Mesenchymal stem cell (in vitro differentiated cells and primary cell): ENCODE measurements at regions not wholly inside any gene's neighbourhood (a gene's known extent, or its start where the extent isn't known, plus 50 kb on each side); places are given as distances from the start of the nearest gene placed in this dataset.
"Not testable (repeated sequence)": the region's sequence is repeated elsewhere in the genome, so short reads cannot be mapped to it uniquely, and the experiment has no call there.

Source experiments
- DNase-seq: peaks from one replicate; pipeline ENCODE4 v3.0.0-alpha.2; 2013
- H2AFZ ChIP-seq: one replicate; pipeline ENCODE4 v1.6.1; 2013; ENCODE audit warnings: low read depth, mild to moderate bottlenecking, control low read depth, inconsistent platforms, low read length, moderate library complexity
- H2AK5ac ChIP-seq: 2 replicates; pipeline ENCODE4 v1.6.1; 2013; ENCODE audit warnings: low read length, moderate library complexity, mild to moderate bottlenecking, inconsistent platforms; ENCODE audit not compliant: severe bottlenecking
- H2BK120ac ChIP-seq: one replicate; pipeline ENCODE4 v1.6.1; 2013; ENCODE audit warnings: low read depth, mild to moderate bottlenecking, inconsistent platforms, low read length, moderate library complexity
- H2BK12ac ChIP-seq, 2 experiments: one replicate each; pipeline ENCODE4 v1.6.1; 2013; ENCODE audit warnings: inconsistent platforms in 2 of 2, low read length in 2 of 2, mild to moderate bottlenecking in 2 of 2, moderate library complexity in 2 of 2, control low read depth in 1 of 2
- H2BK15ac ChIP-seq: one replicate; pipeline ENCODE4 v1.6.1; 2013; ENCODE audit warnings: mild to moderate bottlenecking, low read depth, inconsistent platforms; ENCODE audit not compliant: poor library complexity, severe bottlenecking
- H2BK5ac ChIP-seq: 2 replicates; pipeline ENCODE4 v1.6.1; 2013; ENCODE audit warnings: low read depth, mild to moderate bottlenecking, low read length, control low read depth, inconsistent platforms; ENCODE audit not compliant: poor library complexity, severe bottlenecking
- H3K14ac ChIP-seq, 2 experiments: one replicate each; pipeline ENCODE4 v1.6.1; 2013; ENCODE audit warnings: inconsistent platforms in 2 of 2, low read length in 2 of 2, control low read depth in 1 of 2, mild to moderate bottlenecking in 1 of 2, moderate library complexity in 1 of 2
- H3K18ac ChIP-seq, 2 experiments: one replicate each; pipeline ENCODE4 v1.6.1; 2013; ENCODE audit warnings: inconsistent platforms in 2 of 2, low read length in 2 of 2, control low read depth in 1 of 2, low read depth in 1 of 2, mild to moderate bottlenecking in 1 of 2
- H3K23ac ChIP-seq, 2 experiments: one replicate each; pipeline ENCODE4 v1.6.1; 2013; ENCODE audit warnings: inconsistent platforms in 2 of 2, low read length in 2 of 2, mild to moderate bottlenecking in 2 of 2, moderate library complexity in 2 of 2, control low read depth in 1 of 2
- H3K27ac ChIP-seq: 2 replicates; pipeline ENCODE4 v1.5.1; 2013; ENCODE audit warnings: mild to moderate bottlenecking, moderate library complexity, low read length, control low read depth, inconsistent platforms; ENCODE audit not compliant: poor library complexity, severe bottlenecking
- H3K27me3 ChIP-seq, 2 experiments: 2 replicates each; pipeline versions ENCODE4 v1.6.1 to v1.7.0; 2013; ENCODE audit warnings: low read length in 2 of 2, mild to moderate bottlenecking in 2 of 2, moderate library complexity in 2 of 2, control low read depth in 1 of 2, inconsistent platforms in 1 of 2; ENCODE audit not compliant: control insufficient read depth in 1 of 2, insufficient read depth in 1 of 2
- H3K36me3 ChIP-seq, 2 experiments: 2 replicates each; pipeline versions ENCODE4 v1.6.1 to v1.7.0; 2013; ENCODE audit warnings: low read length in 2 of 2, control low read depth in 1 of 2, inconsistent platforms in 1 of 2, low read depth in 1 of 2, mild to moderate bottlenecking in 1 of 2; ENCODE audit not compliant: insufficient read depth in 2 of 2, control insufficient read depth in 1 of 2
- H3K4ac ChIP-seq, 2 experiments: one replicate each; pipeline ENCODE4 v1.6.1; 2013; ENCODE audit warnings: inconsistent platforms in 2 of 2, low read length in 2 of 2, mild to moderate bottlenecking in 2 of 2, moderate library complexity in 2 of 2, control low read depth in 1 of 2, low read depth in 1 of 2
- H3K4me1 ChIP-seq: 2 replicates; pipeline ENCODE4 v1.6.1; 2013; ENCODE audit warnings: low read depth, low read length, control low read depth; ENCODE audit not compliant: control insufficient read depth, insufficient read depth
- H3K4me2 ChIP-seq: 2 replicates; pipeline ENCODE4 v1.6.1; 2013; ENCODE audit warnings: low read length, mild to moderate bottlenecking, inconsistent platforms; ENCODE audit not compliant: poor library complexity, severe bottlenecking
- H3K4me3 ChIP-seq, 2 experiments: 2 replicates each; pipeline versions ENCODE4 v1.5.1 to v1.7.0; 2013; ENCODE audit warnings: low read length in 2 of 2, mild to moderate bottlenecking in 2 of 2, control low read depth in 1 of 2, low read depth in 1 of 2; ENCODE audit not compliant: insufficient read depth in 1 of 2
- H3K79me1 ChIP-seq: replicated peaks from 2 replicates; pipeline ENCODE4 v1.6.1; 2013; ENCODE audit warnings: mild to moderate bottlenecking, control low read depth, low read length, inconsistent platforms; ENCODE audit not compliant: poor library complexity, severe bottlenecking
- H3K9ac ChIP-seq: 2 replicates; pipeline ENCODE4 v1.7.0; 2013; ENCODE audit warnings: mild to moderate bottlenecking, low read length, moderate library complexity
- H3K9me3 ChIP-seq: 2 replicates; pipeline ENCODE4 v1.7.0; 2013; ENCODE audit warnings: mild to moderate bottlenecking, low read length; ENCODE audit not compliant: control insufficient read depth
- H4K8ac ChIP-seq: one replicate; pipeline ENCODE4 v1.6.1; 2013; ENCODE audit warnings: inconsistent platforms, mild to moderate bottlenecking, low read length, moderate library complexity
- H4K91ac ChIP-seq: one replicate; pipeline ENCODE4 v1.6.1; 2013; ENCODE audit warnings: mild to moderate bottlenecking, low read length, inconsistent platforms
- WGBS: methylation state at CpG from one replicate; pipeline ENCODE4 v1.1.7; 2013; ENCODE audit warnings: mixed read lengths; 5-methylcytosine and 5-hydroxymethylcytosine counted together

GRCh38 chr10:127676430-127676829, 60.6 kb upstream of the FOXI2 start:
- H2BK120ac ChIP-seq: not testable (repeated sequence)

DNA sequence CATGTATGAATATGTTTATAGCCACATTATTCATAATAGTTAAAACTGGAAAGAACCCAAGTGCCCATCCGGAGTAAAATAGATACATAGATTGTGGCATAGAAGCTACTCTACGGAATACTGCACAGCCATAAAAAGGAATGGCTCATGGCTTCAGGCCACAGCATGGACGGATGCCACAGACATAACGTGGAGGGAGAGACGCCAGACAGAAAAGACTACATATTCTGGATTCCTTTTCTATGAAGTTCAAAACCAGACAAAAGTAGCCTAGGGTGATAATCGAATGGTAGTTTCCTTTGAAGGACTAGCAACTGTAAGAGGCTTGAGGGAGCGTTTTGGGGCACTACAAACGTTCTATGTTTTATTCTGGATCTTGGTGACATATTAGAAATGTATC, 58.9 kb upstream of the FOXI2 start:
- no peak overlapping the region for H3K27ac ChIP-seq
- 78% methylated on average over 6 of the region's 8 CpGs for WGBS
- no peak overlapping the region for H2AK5ac ChIP-seq

More at GRCh38 chr10:127676430-127676829, 60.6 kb upstream of the FOXI2 start:
- H2AFZ ChIP-seq, DNase-seq, H3K14ac ChIP-seq, H4K8ac ChIP-seq, H2BK5ac ChIP-seq, H3K18ac ChIP-seq, H3K4me2 ChIP-seq, H3K79me1 ChIP-seq, H3K9me3 ChIP-seq, H2BK15ac ChIP-seq, H3K9ac ChIP-seq, H2BK12ac ChIP-seq, H3K4ac ChIP-seq, H3K27me3 ChIP-seq, H4K91ac ChIP-seq, H3K4me1 ChIP-seq, H2AK5ac ChIP-seq, H3K4me3 ChIP-seq, H3K36me3 ChIP-seq, H3K23ac ChIP-seq, H3K27ac ChIP-seq: not testable (repeated sequence)
- 63% methylated on average over 2 of the region's 3 CpGs for WGBS

GRCh38 chr10:127679642-127680255, 57.2 kb upstream of the FOXI2 start:
- Histone ChIP-seq H3K4ac (no peak overlapping the region), H4K91ac (no peak overlapping the region), H3K27me3 (peaks cover 0 to 2% of the 10 kb centered on the region in 2 experiments), H3K4me2 (no peak overlapping the region), H2BK120ac (no peak overlapping the region), H2BK5ac (no peak overlapping the region), H3K79me1 (no peaks in the 10 kb centered on the region), H2BK15ac (no peak overlapping the region), H3K36me3 (no peaks in the 10 kb centered on the region), H2BK12ac (no peak overlapping the region), H2AK5ac (no peak overlapping the region), H4K8ac (no peak overlapping the region), H3K4me3 (no peak overlapping the region), H3K23ac (no peak overlapping the region), H3K9me3 (no peaks in the 10 kb centered on the region), H3K14ac (no peak overlapping the region), H3K18ac (no peak overlapping the region), H2AFZ (no peak overlapping the region), H3K27ac (no peak overlapping the region), H3K9ac (no peak overlapping the region), H3K4me1 (no peaks in the 10 kb centered on the region)
- DNase-seq: no peak
- WGBS: 60% methylated on average over 3 of the region's 3 CpGs

More for the DNA sequence above, 58.9 kb upstream of the FOXI2 start:
- Histone ChIP-seq H3K79me1 (no peaks in the 10 kb centered on the region), H3K4me1 (no peaks in the 10 kb centered on the region), H3K18ac (no peak overlapping the region), H2BK12ac (no peak overlapping the region), H3K23ac (no peak overlapping the region), H3K4ac (no peak overlapping the region), H3K14ac (no peak overlapping the region), H3K36me3 (no peaks in the 10 kb centered on the region), H3K4me3 (no peak overlapping the region), H3K9me3 (no peaks in the 10 kb centered on the region), H2AFZ (no peak overlapping the region), H3K9ac (no peak overlapping the region), H4K8ac (no peak overlapping the region), H3K4me2 (no peak overlapping the region), H4K91ac (no peak overlapping the region), H3K27me3 (peaks cover 0 to 2% of the 10 kb centered on the region in 2 experiments), H2BK15ac (no peak overlapping the region), H2BK120ac (no peak overlapping the region), H2BK5ac (no peak overlapping the region)
- no peak for DNase-seq
